ENCODE measurements at regions not wholly inside any gene's neighbourhood (a gene's known extent, or its start where the extent isn't known, plus 50 kb on each side); places are given as distances from the start of the nearest gene placed in this dataset.

GRCh38 chr14:48974994-48975393, 611.2 kb downstream of the RPS29 start:
- FAIRE-seq: no peak

- FAIRE-seq: no peak
These were observed 613.0 kb downstream of the RPS29 start for GRCh38 chr14:48973151-48973550.

- FAIRE-seq: no peak
These were observed 615.2 kb downstream of the RPS29 start for GRCh38 chr14:48970943-48971342.

GRCh38 chr14:48967419-48967818, 618.8 kb downstream of the RPS29 start:
- no peak for FAIRE-seq

GRCh38 chr14:48963231-48963790, 622.9 kb downstream of the RPS29 start:
- no peak for FAIRE-seq

GRCh38 chr14:48957486-48957885, 628.7 kb downstream of the RPS29 start:
- no peak for FAIRE-seq

GRCh38 chr14:48955857-48956256, 630.3 kb downstream of the RPS29 start:
- no peak for FAIRE-seq

GRCh38 chr14:48954446-48954845, 631.7 kb downstream of the RPS29 start:
- FAIRE-seq: no peak

- FAIRE-seq: no peak
These were observed 641.4 kb downstream of the RPS29 start for GRCh38 chr14:48944809-48945208.

GRCh38 chr14:48943913-48944312, 642.3 kb downstream of the RPS29 start:
- no peak for FAIRE-seq

- FAIRE-seq: no peak
These were observed 648.5 kb downstream of the RPS29 start for GRCh38 chr14:48937541-48938195.

- no peak for FAIRE-seq
These were observed 649.3 kb downstream of the RPS29 start for GRCh38 chr14:48936849-48937248.

- FAIRE-seq: no peak
These were observed 649.8 kb downstream of the RPS29 start for GRCh38 chr14:48936362-48936761.

GRCh38 chr14:48925184-48925583, 661.0 kb downstream of the RPS29 start:
- no peak for FAIRE-seq

GRCh38 chr14:48914921-48915320, 671.3 kb downstream of the RPS29 start:
- FAIRE-seq: no peak

- FAIRE-seq: no peak
These were observed 671.8 kb downstream of the RPS29 start for GRCh38 chr14:48914382-48914781.

GRCh38 chr14:48900565-48900964, 685.6 kb downstream of the RPS29 start:
- FAIRE-seq: no peak

- no peak for FAIRE-seq
These were observed 695.8 kb downstream of the RPS29 start for GRCh38 chr14:48890333-48890732.

GRCh38 chr14:48876806-48877340, 709.3 kb downstream of the RPS29 start:
- no peak for FAIRE-seq

- no peak for FAIRE-seq
These were observed 711.5 kb downstream of the RPS29 start for GRCh38 chr14:48874711-48875110.

GRCh38 chr14:48857366-48857765, 728.8 kb downstream of the RPS29 start:
- FAIRE-seq: no peak

GRCh38 chr14:48853159-48853558, 733.0 kb downstream of the RPS29 start:
- no peak for FAIRE-seq

GRCh38 chr14:48849741-48850322, 736.3 kb downstream of the RPS29 start:
- no peak for FAIRE-seq

- no peak for FAIRE-seq
These were observed 743.4 kb downstream of the RPS29 start for GRCh38 chr14:48842785-48843184.
